ENCODE measurements at regions not wholly inside any gene's neighbourhood (a gene's known extent, or its start where the extent isn't known, plus 50 kb on each side); places are given as distances from the start of the nearest gene placed in this dataset.

DNA sequence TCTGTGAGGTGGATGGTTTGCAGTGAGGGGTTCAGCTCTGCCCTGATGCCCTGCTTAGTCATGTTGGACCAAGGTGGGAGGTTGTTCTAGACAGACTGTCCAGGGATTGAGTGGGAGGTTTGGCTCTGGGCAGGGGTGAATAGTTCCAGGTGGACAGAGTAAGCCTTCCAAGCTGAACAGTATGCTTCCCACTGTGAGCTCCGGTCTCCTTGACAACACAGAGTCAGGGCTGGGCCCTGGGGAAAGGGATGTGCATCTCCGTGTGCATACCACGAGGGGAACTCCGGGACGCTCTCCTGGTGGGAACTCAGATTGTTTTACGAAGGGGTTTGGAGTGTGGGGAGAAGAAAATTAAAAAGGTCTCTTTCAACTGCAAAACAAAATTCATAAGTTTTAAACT, 174.7 kb downstream of the DHX35 start:
- TF ChIP-seq, protein P1, sequence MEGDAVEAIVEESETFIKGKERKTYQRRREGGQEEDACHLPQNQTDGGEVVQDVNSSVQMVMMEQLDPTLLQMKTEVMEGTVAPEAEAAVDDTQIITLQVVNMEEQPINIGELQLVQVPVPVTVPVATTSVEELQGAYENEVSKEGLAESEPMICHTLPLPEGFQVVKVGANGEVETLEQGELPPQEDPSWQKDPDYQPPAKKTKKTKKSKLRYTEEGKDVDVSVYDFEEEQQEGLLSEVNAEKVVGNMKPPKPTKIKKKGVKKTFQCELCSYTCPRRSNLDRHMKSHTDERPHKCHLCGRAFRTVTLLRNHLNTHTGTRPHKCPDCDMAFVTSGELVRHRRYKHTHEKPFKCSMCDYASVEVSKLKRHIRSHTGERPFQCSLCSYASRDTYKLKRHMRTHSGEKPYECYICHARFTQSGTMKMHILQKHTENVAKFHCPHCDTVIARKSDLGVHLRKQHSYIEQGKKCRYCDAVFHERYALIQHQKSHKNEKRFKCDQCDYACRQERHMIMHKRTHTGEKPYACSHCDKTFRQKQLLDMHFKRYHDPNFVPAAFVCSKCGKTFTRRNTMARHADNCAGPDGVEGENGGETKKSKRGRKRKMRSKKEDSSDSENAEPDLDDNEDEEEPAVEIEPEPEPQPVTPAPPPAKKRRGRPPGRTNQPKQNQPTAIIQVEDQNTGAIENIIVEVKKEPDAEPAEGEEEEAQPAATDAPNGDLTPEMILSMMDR (IDR thresholded peaks at IDR 0.05): no peak
- Mint-ChIP-seq H3K9me3 (no peaks in the 10 kb centered on the region), H3K4me1 (ENCODE audit: low read depth) (no peaks in the 10 kb centered on the region), H3K27me3 (ENCODE audit: insufficient read depth) (peaks cover 2% of the 10 kb centered on the region), H3K4me3 (no peak overlapping the region), H3K36me3 (ENCODE audit: low read depth) (no peaks in the 10 kb centered on the region), H3K27ac (no peak overlapping the region)
- no peak for DNase-seq

DNA sequence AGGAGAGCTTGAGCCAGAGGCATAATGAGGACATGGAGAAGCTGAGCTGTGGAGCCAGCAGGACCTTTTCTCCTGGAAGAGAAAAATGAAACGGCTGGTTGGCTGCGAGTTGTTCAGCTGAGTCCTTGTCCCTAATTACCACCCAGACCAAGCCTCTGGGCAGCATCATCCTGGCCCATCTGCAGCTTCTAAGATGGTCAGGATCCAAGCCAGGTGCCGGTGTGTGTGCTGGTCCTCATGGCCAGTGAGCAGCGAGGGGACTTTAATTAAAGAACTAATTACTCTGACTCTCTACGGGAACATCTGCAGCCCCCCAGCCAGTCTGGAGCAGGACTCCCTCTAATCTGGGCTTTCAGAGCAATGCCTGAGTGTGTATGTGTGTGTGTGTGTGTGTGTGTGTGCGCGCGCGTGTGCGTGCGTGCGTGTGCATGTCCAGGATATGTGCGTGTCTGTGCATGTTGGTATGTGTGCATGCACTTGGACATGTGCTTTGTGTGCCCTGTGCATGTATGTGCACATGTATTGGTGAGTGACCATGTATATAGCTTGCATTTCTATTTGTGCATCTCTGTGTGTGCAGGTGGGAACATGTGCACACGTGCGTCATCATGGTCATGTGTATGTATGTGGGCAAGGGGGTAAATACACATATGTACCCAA, 173.9 kb downstream of the DHX35 start:
- H3K27me3 Mint-ChIP-seq (ENCODE audit: insufficient read depth): peaks cover 2% of the 10 kb centered on the region
- no peaks in the 10 kb centered on the region for H3K4me1 Mint-ChIP-seq (ENCODE audit: low read depth)
- no peak for DNase-seq
- TF ChIP-seq, protein P1 (IDR thresholded peaks at IDR 0.05): no peak
- H3K36me3 Mint-ChIP-seq (ENCODE audit: low read depth): no peaks in the 10 kb centered on the region
- no peaks in the 10 kb centered on the region for H3K9me3 Mint-ChIP-seq
- H3K27ac Mint-ChIP-seq: no peak overlapping the region
- no peak overlapping the region for H3K4me3 Mint-ChIP-seq

DNA sequence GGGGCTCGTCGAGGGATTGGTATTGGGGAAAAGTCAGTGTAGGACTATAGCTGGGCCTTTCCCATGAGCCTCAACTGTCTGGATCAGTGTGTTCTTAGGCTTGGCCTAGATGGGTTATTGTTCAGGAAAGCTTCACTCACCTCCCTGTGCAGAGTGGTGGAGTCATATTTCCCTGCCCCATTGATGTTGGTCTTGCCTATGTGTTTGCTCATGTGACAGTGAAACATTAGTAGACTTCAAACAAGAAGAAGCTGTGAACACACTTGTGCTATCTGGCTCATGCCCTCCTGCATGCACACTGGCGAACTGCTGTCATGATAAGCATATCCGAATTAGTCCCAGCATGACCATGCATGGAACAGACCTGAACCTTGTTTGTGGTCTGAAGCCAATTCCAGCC, 171.1 kb downstream of the DHX35 start:
- DNase-seq: no peak
- TF ChIP-seq, protein P1 (IDR thresholded peaks at IDR 0.05): no peak
- H3K27ac Mint-ChIP-seq: no peak overlapping the region
- H3K27me3 Mint-ChIP-seq (ENCODE audit: insufficient read depth): peaks cover 2% of the 10 kb centered on the region
- no peaks in the 10 kb centered on the region for H3K36me3 Mint-ChIP-seq (ENCODE audit: low read depth)
- no peak overlapping the region for H3K4me3 Mint-ChIP-seq
- H3K4me1 Mint-ChIP-seq (ENCODE audit: low read depth): no peaks in the 10 kb centered on the region
- H3K9me3 Mint-ChIP-seq: no peaks in the 10 kb centered on the region; the same call in 1 of the 2 replicates

DNA sequence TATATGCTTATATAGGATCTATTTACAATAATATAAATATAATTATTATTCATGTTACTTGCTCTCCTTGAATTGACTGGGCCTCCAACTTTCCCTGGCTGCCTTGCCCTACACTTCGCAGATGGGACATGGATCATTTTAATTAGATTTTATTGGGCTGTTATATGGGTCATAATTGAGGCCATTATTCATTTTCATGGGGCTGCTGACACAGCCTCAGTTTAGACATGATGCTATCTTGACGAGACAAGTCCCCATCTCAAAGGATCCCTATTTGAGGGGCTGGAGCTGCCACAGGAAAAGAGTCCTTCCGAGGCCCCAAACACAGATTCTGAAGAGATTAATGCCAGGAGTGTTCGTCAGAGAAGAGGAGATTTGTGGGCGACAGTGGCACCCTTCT, 170.4 kb downstream of the DHX35 start:
- H3K4me3 Mint-ChIP-seq: no peak overlapping the region
- no peaks in the 10 kb centered on the region; the same call in 1 of the 2 replicates for H3K9me3 Mint-ChIP-seq
- H3K4me1 Mint-ChIP-seq (ENCODE audit: low read depth): no peaks in the 10 kb centered on the region
- H3K36me3 Mint-ChIP-seq (ENCODE audit: low read depth): no peaks in the 10 kb centered on the region
- no peak for DNase-seq
- no peak overlapping the region for H3K27ac Mint-ChIP-seq
- TF ChIP-seq, protein P1 (IDR thresholded peaks at IDR 0.05): no peak
- peaks cover 5% of the 10 kb centered on the region for H3K27me3 Mint-ChIP-seq (ENCODE audit: insufficient read depth)

DNA sequence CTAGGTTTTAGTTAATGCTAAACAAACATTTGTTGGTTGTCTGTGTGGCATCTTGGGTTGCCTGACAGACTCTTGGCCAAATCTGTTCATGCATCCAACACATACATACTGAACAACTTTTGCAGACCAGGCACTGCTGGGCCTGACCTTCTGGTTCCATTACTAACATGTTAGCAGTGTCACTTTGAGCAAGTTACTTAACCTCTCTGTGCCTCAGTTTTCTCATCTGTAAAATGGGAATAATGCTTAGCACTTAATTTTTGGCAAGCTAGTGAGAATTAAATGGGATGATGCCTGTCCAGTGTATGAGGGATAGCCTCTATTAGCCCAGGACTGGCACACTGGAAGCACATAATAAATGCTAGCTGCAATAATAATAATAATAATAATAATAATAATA, 169.9 kb downstream of the DHX35 start:
- no peaks in the 10 kb centered on the region for H3K36me3 Mint-ChIP-seq (ENCODE audit: low read depth)
- no peak overlapping the region for H3K27ac Mint-ChIP-seq
- H3K27me3 Mint-ChIP-seq (ENCODE audit: insufficient read depth): peaks cover 3% of the 10 kb centered on the region
- TF ChIP-seq, protein P1 (IDR thresholded peaks at IDR 0.05): no peak
- no peak overlapping the region for H3K4me3 Mint-ChIP-seq
- no peaks in the 10 kb centered on the region for H3K4me1 Mint-ChIP-seq (ENCODE audit: low read depth)
- DNase-seq: no peak
- no peaks in the 10 kb centered on the region; the same call in 1 of the 2 replicates for H3K9me3 Mint-ChIP-seq
